Vagina (tissue), 2 donors: ENCODE measurements at regions not wholly inside any gene's neighbourhood (a gene's known extent, or its start where the extent isn't known, plus 50 kb on each side); places are given as distances from the start of the nearest gene placed in this dataset.

ENCODE experiments used
- DNase-seq, 2 donors: peaks; one replicate each; pipeline ENCODE4 v3.0.0-alpha.2; 2017; ENCODE audit errors: extremely low spot score in 2 of 2
- H3K27ac ChIP-seq: fragments of 200-600 bp; sonication (generic); one replicate; pipeline ENCODE4 v1.5.1; 2019
- H3K27me3 ChIP-seq: fragments of 200-600 bp; sonication (generic); one replicate; pipeline ENCODE4 v1.5.1; 2019
- H3K36me3 ChIP-seq, 2 donors: fragments of 200-600 bp; sonication (generic); one replicate each; pipeline ENCODE4 v1.5.1; 2017 to 2019
- H3K4me1 ChIP-seq: fragments of 200-600 bp; sonication (generic); one replicate; pipeline ENCODE4 v1.5.1; 2019
- H3K4me3 ChIP-seq, 2 donors: fragments of 200-600 bp; sonication (generic); 1 replicate in 1 of 2; 2 replicates in 1 of 2; pipeline ENCODE4 v1.5.1; 2016 to 2019
- H3K9me3 ChIP-seq: fragments of 200-600 bp; sonication (generic); one replicate; pipeline ENCODE4 v1.5.1; 2019
- POLR2A ChIP-seq, 2 donors: fragments of 450-650 bp; IDR thresholded peaks; one replicate each; pipeline ENCODE4 v1.6.1; 2017; ENCODE audit warnings: antibody characterized with exemption in 2 of 2, mild to moderate bottlenecking in 2 of 2, moderate library complexity in 2 of 2
- POLR2AphosphoS5 ChIP-seq, 2 donors: sonication (generic); formaldehyde crosslinking; IDR thresholded peaks; one replicate each; pipeline ENCODE4 v1.9.0; 2017; ENCODE audit warnings: antibody characterized with exemption in 2 of 2, mild to moderate bottlenecking in 2 of 2, low read depth in 1 of 2; ENCODE audit not compliant: insufficient read depth in 1 of 2
- intact Hi-C: fragments of 100-400 bp; cut with DNase I; formaldehyde crosslinking; loops from one replicate; pipeline ENCODE4 v1.15.1; 2023
- TF ChIP-seq, protein P1 (sequence below), 3 experiments: fragments of 450-650 bp in 2 of 3; fragments of 200-600 bp in 1 of 3; sonication (generic) in 1 of 3; IDR thresholded peaks; one replicate each; pipeline ENCODE4 v1.5.1; 2017 to 2019; ENCODE audit warnings: antibody characterized with exemption in 3 of 3, mild to moderate bottlenecking in 2 of 3, moderate library complexity in 2 of 3

DNA sequence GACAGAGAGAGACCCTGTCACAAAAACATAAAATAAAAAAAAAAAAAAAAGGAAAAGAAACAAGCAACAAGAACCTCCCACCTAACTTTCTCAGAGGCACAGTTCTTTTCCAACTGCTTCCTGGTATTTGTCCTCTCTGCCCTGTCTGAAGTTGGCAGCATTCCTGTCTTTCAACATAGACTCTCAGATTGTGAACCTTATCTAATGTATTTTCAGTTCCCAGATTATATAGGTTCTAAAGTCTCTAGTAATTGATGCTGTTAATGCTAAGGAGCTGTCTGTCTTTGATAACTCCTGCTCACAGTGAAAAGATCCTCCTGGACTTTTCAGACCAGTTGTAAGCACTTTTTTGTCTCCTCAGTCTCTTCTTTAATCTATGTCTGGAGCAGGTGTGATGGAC, 199.5 kb upstream of the P2RY1 start:
- Histone ChIP-seq H3K4me1 (peaks cover 8% of the 10 kb centered on the region), H3K4me3 (no peak overlapping the region), H3K27ac (no peak overlapping the region), H3K27me3 (no peaks in the 10 kb centered on the region), H3K9me3 (no peaks in the 10 kb centered on the region), H3K36me3 (no peaks in the 10 kb centered on the region)
- intact Hi-C loops = no loop called here
- no peak for DNase-seq
- TF ChIP-seq, protein P1, sequence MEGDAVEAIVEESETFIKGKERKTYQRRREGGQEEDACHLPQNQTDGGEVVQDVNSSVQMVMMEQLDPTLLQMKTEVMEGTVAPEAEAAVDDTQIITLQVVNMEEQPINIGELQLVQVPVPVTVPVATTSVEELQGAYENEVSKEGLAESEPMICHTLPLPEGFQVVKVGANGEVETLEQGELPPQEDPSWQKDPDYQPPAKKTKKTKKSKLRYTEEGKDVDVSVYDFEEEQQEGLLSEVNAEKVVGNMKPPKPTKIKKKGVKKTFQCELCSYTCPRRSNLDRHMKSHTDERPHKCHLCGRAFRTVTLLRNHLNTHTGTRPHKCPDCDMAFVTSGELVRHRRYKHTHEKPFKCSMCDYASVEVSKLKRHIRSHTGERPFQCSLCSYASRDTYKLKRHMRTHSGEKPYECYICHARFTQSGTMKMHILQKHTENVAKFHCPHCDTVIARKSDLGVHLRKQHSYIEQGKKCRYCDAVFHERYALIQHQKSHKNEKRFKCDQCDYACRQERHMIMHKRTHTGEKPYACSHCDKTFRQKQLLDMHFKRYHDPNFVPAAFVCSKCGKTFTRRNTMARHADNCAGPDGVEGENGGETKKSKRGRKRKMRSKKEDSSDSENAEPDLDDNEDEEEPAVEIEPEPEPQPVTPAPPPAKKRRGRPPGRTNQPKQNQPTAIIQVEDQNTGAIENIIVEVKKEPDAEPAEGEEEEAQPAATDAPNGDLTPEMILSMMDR (IDR thresholded peaks at IDR 0.05) = no peak
- TF ChIP-seq POLR2AphosphoS5 (IDR thresholded peaks at IDR 0.05; ENCODE audit: insufficient read depth in 1 of 2, low read depth in 1 of 2) = no peak
- TF ChIP-seq POLR2A (IDR thresholded peaks at IDR 0.05) = no peak

DNA sequence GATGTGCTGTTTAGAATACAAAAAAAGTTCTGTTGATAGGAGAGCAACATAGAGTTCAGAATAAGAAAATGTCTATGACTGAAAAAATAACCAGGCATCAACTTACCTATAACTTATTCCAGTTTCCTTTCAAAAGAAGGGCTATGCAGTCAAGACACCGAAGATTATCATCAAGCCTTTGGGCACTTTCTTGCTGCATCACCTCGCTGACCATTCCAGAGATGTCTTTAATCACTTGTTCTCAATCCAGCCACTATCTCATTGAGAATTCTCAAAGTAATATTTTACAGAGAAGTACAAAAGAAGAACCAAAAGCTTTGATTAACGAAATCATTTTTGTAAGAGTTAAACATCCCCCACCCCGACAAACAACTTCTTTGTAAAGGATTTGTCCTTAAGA, 198.3 kb upstream of the P2RY1 start:
- no peaks in the 10 kb centered on the region for H3K27me3 ChIP-seq
- no peaks in the 10 kb centered on the region for H3K9me3 ChIP-seq
- intact Hi-C loops = no loop called here
- peaks cover 8% of the 10 kb centered on the region for H3K4me1 ChIP-seq
- no peak for DNase-seq
- no peaks in the 10 kb centered on the region for H3K36me3 ChIP-seq
- H3K27ac ChIP-seq = no peak overlapping the region
- H3K4me3 ChIP-seq = no peak overlapping the region
- TF ChIP-seq POLR2A (IDR thresholded peaks at IDR 0.05) = no peak
- TF ChIP-seq POLR2AphosphoS5 (IDR thresholded peaks at IDR 0.05; ENCODE audit: insufficient read depth in 1 of 2, low read depth in 1 of 2) = no peak
- TF ChIP-seq, protein P1 (IDR thresholded peaks at IDR 0.05) = no peak

DNA sequence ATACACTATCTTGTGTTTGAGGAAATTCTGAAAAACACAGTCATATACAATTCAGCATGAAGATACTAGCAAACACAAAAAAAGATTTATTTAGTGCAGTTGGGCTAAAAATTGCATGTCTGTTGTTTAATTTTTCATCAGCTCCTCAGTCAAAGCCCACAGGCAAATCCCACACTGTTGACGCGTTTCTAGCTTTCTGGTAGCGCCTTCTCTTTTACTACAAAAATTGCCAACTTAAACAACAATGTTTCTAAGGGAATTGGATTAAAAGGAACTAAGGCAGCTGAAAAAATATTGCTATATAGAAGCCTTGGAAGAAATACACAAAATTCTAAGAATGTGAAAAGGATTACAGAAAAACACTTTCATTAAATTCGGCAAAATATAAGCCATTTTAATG, 196.7 kb upstream of the P2RY1 start:
- intact Hi-C loops = no loop called here
- DNase-seq = no peak
- H3K36me3 ChIP-seq = no peaks in the 10 kb centered on the region
- no peaks in the 10 kb centered on the region for H3K9me3 ChIP-seq
- H3K27ac ChIP-seq = peak overlapping the region; percentile 38
- H3K4me3 ChIP-seq = no peak overlapping the region
- no peak for TF ChIP-seq POLR2AphosphoS5 (IDR thresholded peaks at IDR 0.05; ENCODE audit: insufficient read depth in 1 of 2, low read depth in 1 of 2)
- TF ChIP-seq POLR2A (IDR thresholded peaks at IDR 0.05) = no peak
- TF ChIP-seq, protein P1 (IDR thresholded peaks at IDR 0.05) = no peak
- no peaks in the 10 kb centered on the region for H3K27me3 ChIP-seq
- H3K4me1 ChIP-seq = peaks cover 19% of the 10 kb centered on the region

DNA sequence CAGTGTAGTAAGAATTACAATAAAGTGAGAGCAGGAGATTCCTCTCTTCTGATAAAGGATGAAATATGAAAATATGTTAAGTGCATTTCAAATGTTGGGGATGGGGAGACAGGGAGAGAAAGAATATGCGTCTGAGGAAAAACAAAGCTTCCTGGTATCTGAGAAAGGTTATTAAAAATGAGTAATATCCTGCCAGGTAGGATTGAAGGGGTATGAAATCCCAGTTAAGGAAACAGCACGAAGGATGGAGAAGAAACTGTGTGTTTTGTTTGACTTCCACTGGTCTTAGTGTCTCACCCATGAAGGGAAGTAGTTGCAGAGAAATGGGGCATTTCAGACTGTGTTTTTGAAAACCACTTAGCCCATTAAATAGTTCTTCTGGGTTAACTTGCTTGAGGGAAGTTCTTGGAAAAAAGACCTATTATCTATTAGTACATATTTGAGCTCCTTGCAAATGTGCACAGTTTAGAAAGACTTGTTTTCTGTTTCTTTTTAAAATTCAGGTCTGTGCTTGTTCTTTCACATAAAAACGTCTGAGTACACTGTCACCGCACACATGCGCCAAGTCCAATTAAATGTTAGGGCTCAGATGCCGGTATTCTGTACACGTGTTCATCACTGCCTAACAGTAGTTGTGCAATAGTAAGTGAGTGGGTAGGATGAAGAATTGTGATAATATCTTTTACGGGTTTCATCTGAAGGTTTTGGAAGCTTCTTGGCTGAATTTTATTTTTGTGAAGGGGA, 196.1 kb upstream of the P2RY1 start:
- TF ChIP-seq, protein P1 (IDR thresholded peaks at IDR 0.05) = no peak
- TF ChIP-seq POLR2A (IDR thresholded peaks at IDR 0.05) (no peak), POLR2AphosphoS5 (IDR thresholded peaks at IDR 0.05; ENCODE audit: insufficient read depth in 1 of 2, low read depth in 1 of 2) (peak; percentile 26 to 94)
- Histone ChIP-seq H3K4me3 (no peak overlapping the region), H3K4me1 (peaks cover 21% of the 10 kb centered on the region), H3K27me3 (no peaks in the 10 kb centered on the region), H3K9me3 (no peaks in the 10 kb centered on the region), H3K27ac (peak overlapping the region; percentile 38), H3K36me3 (no peaks in the 10 kb centered on the region)
- DNase-seq = no peak
- intact Hi-C loops = no loop called here

DNA sequence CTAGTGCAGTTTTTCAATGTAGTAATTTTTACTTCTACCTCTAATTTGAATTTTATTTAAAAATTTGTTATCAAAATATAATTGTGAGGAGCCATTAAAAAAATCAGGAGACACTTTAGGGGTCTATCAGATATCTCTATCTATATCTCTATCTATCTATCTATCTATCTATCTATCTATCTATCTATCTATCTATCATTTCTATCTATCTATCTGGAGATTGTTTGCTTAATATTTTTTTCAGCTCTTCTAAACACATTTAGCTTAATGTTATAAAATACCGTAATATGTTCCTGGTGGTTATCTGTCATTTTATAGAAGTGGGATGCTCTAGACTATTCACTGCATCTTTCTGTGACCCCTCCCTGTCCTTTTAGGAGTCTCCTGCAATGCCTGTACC, 193.7 kb upstream of the P2RY1 start:
- Histone ChIP-seq H3K4me1 (peaks cover 21% of the 10 kb centered on the region), H3K4me3 (no peak overlapping the region), H3K27me3 (no peaks in the 10 kb centered on the region), H3K27ac (no peak overlapping the region), H3K36me3 (no peaks in the 10 kb centered on the region), H3K9me3 (no peaks in the 10 kb centered on the region)
- DNase-seq = no peak
- TF ChIP-seq POLR2AphosphoS5 (IDR thresholded peaks at IDR 0.05; ENCODE audit: insufficient read depth in 1 of 2, low read depth in 1 of 2) (no peak), POLR2A (IDR thresholded peaks at IDR 0.05) (no peak)
- TF ChIP-seq, protein P1 (IDR thresholded peaks at IDR 0.05) = no peak
- intact Hi-C loops = no loop called here
